Psoas muscle (tissue), 7 donors: ENCODE measurements at regions not wholly inside any gene's neighbourhood (a gene's known extent, or its start where the extent isn't known, plus 50 kb on each side); places are given as distances from the start of the nearest gene placed in this dataset.

ENCODE experiments used
- ATAC-seq, 4 donors: fragments of 200-7000 bp; cut with Tn5 transposase; one replicate each; pipeline ENCODE4 v1.9.1; 2020; ENCODE audit warnings: moderate library complexity in 3 of 4, mild to moderate bottlenecking in 2 of 4
- DNase-seq, 2 donors: peaks; one replicate each; pipeline ENCODE4 v3.0.0-alpha.2; 2020
- H3K27ac ChIP-seq: fragments of 200-600 bp; one replicate; pipeline ENCODE4 v1.8.0; 2022
- H3K27me3 ChIP-seq, 3 donors: fragments of 200-600 bp in 1 of 3; one replicate each; pipeline versions ENCODE4 v1.6.1 to v1.8.0; 2013 to 2022; ENCODE audit warnings: low read length in 2 of 3, mild to moderate bottlenecking in 2 of 3, moderate library complexity in 1 of 3; ENCODE audit not compliant: insufficient read depth in 3 of 3
- H3K36me3 ChIP-seq, 2 donors: fragments of 200-600 bp in 1 of 2; one replicate each; pipeline versions ENCODE4 v1.6.1 to v1.8.0; 2013 to 2022; ENCODE audit warnings: low read depth in 1 of 2, mild to moderate bottlenecking in 1 of 2, moderate library complexity in 1 of 2; ENCODE audit not compliant: insufficient read depth in 1 of 2
- H3K4me1 ChIP-seq: fragments of 200-600 bp; one replicate; pipeline ENCODE4 v1.8.0; 2022
- H3K4me3 ChIP-seq: fragments of 200-600 bp; one replicate; pipeline ENCODE4 v1.8.0; 2022; ENCODE audit warnings: mild to moderate bottlenecking
- H3K9me3 ChIP-seq: fragments of 200-600 bp; one replicate; pipeline ENCODE4 v1.8.0; 2022
- CTCF ChIP-seq: fragments of 200-600 bp; IDR thresholded peaks from one replicate; pipeline ENCODE4 v1.8.0; 2022; ENCODE audit warnings: antibody characterized with exemption
- WGBS, 3 donors: extraction: QIAGEN DNeasy Blood & Tissue Kit; methylation state at CpG; one replicate each; pipeline versions ENCODE4 v1.1.6 to v1.1.7; 2013; 5-methylcytosine and 5-hydroxymethylcytosine counted together
- intact Hi-C, 2 donors: fragments of 100-400 bp; cut with DNase I; formaldehyde crosslinking; loops; one replicate each; pipeline versions ENCODE4 v1.11.0 to v1.14.2; 2022
- donor health status: healthy with polysubstance abuse.
- donor health status: DM: no; HTN: no; CAD: no; lungs with moderate emphysema.
- donor health status: Bipolar disorder and iron deficiency.
- donor health status: healthy.
- donor health status: DM: yes; HTN: yes; CAD: no.
- donor health status: DM: no; HTN: no; CAD: no.
- donor health status: DM: yes; HTN: yes; CAD: no.

GRCh38 chr9:135222881-135223760 lies 135.7 kb downstream of the OLFM1 start:
- Histone ChIP-seq H3K9me3 (no peaks in the 10 kb centered on the region), H3K36me3 (no peaks in the 10 kb centered on the region), H3K27me3 (peaks cover 0 to 40% (median 6%) of the 10 kb centered on the region in 3 donors), H3K27ac (no peak overlapping the region), H3K4me1 (no peaks in the 10 kb centered on the region), H3K4me3 (no peak overlapping the region)
- DNase-seq (peak in 1 of 2 donors; percentile 41), ATAC-seq (no peak)
- 74 to 79% (median 75%) methylated on average over 29 to 30 of the region's 30 CpGs for WGBS, 3 donors
- no peak for TF ChIP-seq CTCF
- intact Hi-C loops, result no loop called here

- Histone ChIP-seq H3K27ac (no peak overlapping the region), H3K36me3 (no peaks in the 10 kb centered on the region), H3K27me3 (peaks cover 0 to 38% (median 6%) of the 10 kb centered on the region in 3 donors), H3K9me3 (no peaks in the 10 kb centered on the region), H3K4me1 (no peaks in the 10 kb centered on the region), H3K4me3 (no peak overlapping the region)
- intact Hi-C loops, result no loop called here
- TF ChIP-seq CTCF, result no peak
- DNase-seq, result peak in 1 of 2 donors; percentile 19
- WGBS, 3 donors, result 80 to 86% (median 84%) methylated on average over 9 to 11 of the region's 11 CpGs
- no peak for ATAC-seq
Observed at GRCh38 chr9:135223831-135224230, 136.4 kb downstream of the OLFM1 start.

- no peaks in the 10 kb centered on the region for H3K9me3 ChIP-seq
- intact Hi-C loops, result no loop called here
- H3K27ac ChIP-seq, result no peak overlapping the region
- 78 to 81% (median 79%) methylated on average over 11 to 12 of the region's 12 CpGs for WGBS, 3 donors
- H3K36me3 ChIP-seq, result no peaks in the 10 kb centered on the region
- ATAC-seq (no peak), DNase-seq (peak in 1 of 2 donors; percentile 8)
- H3K4me1 ChIP-seq, result no peaks in the 10 kb centered on the region
- no peak for TF ChIP-seq CTCF
- H3K4me3 ChIP-seq, result no peak overlapping the region
- peaks cover 0 to 41% (median 8%) of the 10 kb centered on the region in 3 donors for H3K27me3 ChIP-seq
Observed at GRCh38 chr9:135224286-135224877, 136.9 kb downstream of the OLFM1 start.

- Histone ChIP-seq H3K9me3 (no peaks in the 10 kb centered on the region), H3K36me3 (no peaks in the 10 kb centered on the region), H3K4me1 (no peaks in the 10 kb centered on the region), H3K4me3 (no peak overlapping the region), H3K27me3 (peaks cover 0 to 43% (median 7%) of the 10 kb centered on the region in 3 donors), H3K27ac (no peak overlapping the region)
- WGBS, 3 donors, result 41 to 50% (median 44%) methylated on average over 22 to 23 of the region's 23 CpGs
- DNase-seq, result peak in 1 of 2 donors; percentile 32
- TF ChIP-seq CTCF, result no peak
- ATAC-seq, result no peak
- intact Hi-C loops, result no loop called here
Observed at GRCh38 chr9:135224921-135225541, 137.6 kb downstream of the OLFM1 start.
